Gastrocnemius medialis (tissue), 4 donors: ENCODE measurements at regions not wholly inside any gene's neighbourhood (a gene's known extent, or its start where the extent isn't known, plus 50 kb on each side); places are given as distances from the start of the nearest gene placed in this dataset.
"Not testable (repeated sequence)": the region's sequence is repeated elsewhere in the genome, so short reads cannot be mapped to it uniquely, and the experiment has no call there.

Source experiments
- CTCF ChIP-seq, 5 experiments: fragments of 450-650 bp in 3 of 5; fragments of 200-600 bp in 2 of 5; sonication (generic) in 2 of 5; IDR thresholded peaks in 4 of 5; conservative IDR thresholded peaks in 1 of 5; 1 replicate in 4 of 5; 2 replicates in 1 of 5; pipeline ENCODE4 v1.5.1; 2016 to 2019; ENCODE audit warnings: antibody characterized with exemption in 5 of 5, mild to moderate bottlenecking in 3 of 5, moderate library complexity in 3 of 5
- POLR2A ChIP-seq, 2 donors: fragments of 450-650 bp; IDR thresholded peaks; one replicate each; pipeline ENCODE4 v1.6.1; 2017; ENCODE audit warnings: antibody characterized with exemption in 2 of 2, mild to moderate bottlenecking in 2 of 2, moderate library complexity in 2 of 2

GRCh38 chrY:3088149-3088548 lies 153.0 kb downstream of the ZFY start:
- TF ChIP-seq POLR2A (IDR thresholded peaks at IDR 0.05); CTCF (IDR thresholded peaks at IDR 0.05 in 4 of 5, conservative IDR thresholded peaks at IDR 0.05 in 1 of 5): not testable (repeated sequence)
